Transverse colon (tissue), 3 donors: ENCODE measurements at regions not wholly inside any gene's neighbourhood (a gene's known extent, or its start where the extent isn't known, plus 50 kb on each side); places are given as distances from the start of the nearest gene placed in this dataset.
A peak's percentile ranks its signal among the peaks of the same experiment; 100 is the strongest.

ENCODE experiments used
- POLR2A ChIP-seq: fragments of 450-650 bp; IDR thresholded peaks from one replicate; pipeline ENCODE4 v1.6.1; 2016; ENCODE audit warnings: antibody characterized with exemption, mild to moderate bottlenecking, moderate library complexity
- TF ChIP-seq, protein P1 (sequence below), 5 experiments: fragments of 200-600 bp in 3 of 5; fragments of 450-650 bp in 2 of 5; sonication (generic) in 3 of 5; IDR thresholded peaks; 1 replicate in 2 of 5; 2 replicates in 3 of 5; pipeline ENCODE4 v1.5.1; 2016 to 2017; ENCODE audit warnings: antibody characterized with exemption in 5 of 5, inconsistent platforms in 3 of 5, mild to moderate bottlenecking in 2 of 5, moderate library complexity in 1 of 5

GRCh38 chr1:115545791-115546733 is 95.7 kb upstream of the VANGL1 start:
- TF ChIP-seq POLR2A, result no peak
- TF ChIP-seq, protein P1, sequence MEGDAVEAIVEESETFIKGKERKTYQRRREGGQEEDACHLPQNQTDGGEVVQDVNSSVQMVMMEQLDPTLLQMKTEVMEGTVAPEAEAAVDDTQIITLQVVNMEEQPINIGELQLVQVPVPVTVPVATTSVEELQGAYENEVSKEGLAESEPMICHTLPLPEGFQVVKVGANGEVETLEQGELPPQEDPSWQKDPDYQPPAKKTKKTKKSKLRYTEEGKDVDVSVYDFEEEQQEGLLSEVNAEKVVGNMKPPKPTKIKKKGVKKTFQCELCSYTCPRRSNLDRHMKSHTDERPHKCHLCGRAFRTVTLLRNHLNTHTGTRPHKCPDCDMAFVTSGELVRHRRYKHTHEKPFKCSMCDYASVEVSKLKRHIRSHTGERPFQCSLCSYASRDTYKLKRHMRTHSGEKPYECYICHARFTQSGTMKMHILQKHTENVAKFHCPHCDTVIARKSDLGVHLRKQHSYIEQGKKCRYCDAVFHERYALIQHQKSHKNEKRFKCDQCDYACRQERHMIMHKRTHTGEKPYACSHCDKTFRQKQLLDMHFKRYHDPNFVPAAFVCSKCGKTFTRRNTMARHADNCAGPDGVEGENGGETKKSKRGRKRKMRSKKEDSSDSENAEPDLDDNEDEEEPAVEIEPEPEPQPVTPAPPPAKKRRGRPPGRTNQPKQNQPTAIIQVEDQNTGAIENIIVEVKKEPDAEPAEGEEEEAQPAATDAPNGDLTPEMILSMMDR (IDR thresholded peaks at IDR 0.05), result peak; percentile 17 to 46 (median 41)
